Thoracic aorta (tissue), 2 donors: ENCODE measurements at regions not wholly inside any gene's neighbourhood (a gene's known extent, or its start where the extent isn't known, plus 50 kb on each side); places are given as distances from the start of the nearest gene placed in this dataset.

Experiments used
- ATAC-seq: fragments of 150-250 bp; one replicate; pipeline ENCODE4 v1.8.0; 2017; ENCODE audit warnings: low read depth; ENCODE audit not compliant: insufficient number of reproducible peaks, low FRiP score
- DNase-seq: peaks from one replicate; pipeline ENCODE4 v3.0.0-alpha.2; 2020; ENCODE audit warnings: low spot score
- H3K27ac ChIP-seq, 2 donors: fragments of 200-600 bp; sonication (generic); 1 replicate in 1 of 2; 2 replicates in 1 of 2; pipeline ENCODE4 v1.5.1; 2016; ENCODE audit warnings: mild to moderate bottlenecking in 2 of 2, moderate library complexity in 2 of 2
- H3K27me3 ChIP-seq: fragments of 200-600 bp; sonication (generic); replicated peaks from 2 replicates; pipeline ENCODE4 v1.6.0; 2016; ENCODE audit warnings: mild to moderate bottlenecking; ENCODE audit not compliant: insufficient read depth
- H3K36me3 ChIP-seq: fragments of 200-600 bp; sonication (generic); one replicate; pipeline ENCODE4 v1.5.1; 2016
- H3K4me1 ChIP-seq, 2 donors: fragments of 200-600 bp; sonication (generic); 1 replicate in 1 of 2; 2 replicates in 1 of 2; pipeline versions ENCODE4 v1.5.1 to v1.6.0; 2016; ENCODE audit warnings: low read depth in 2 of 2, mild to moderate bottlenecking in 1 of 2; ENCODE audit not compliant: control insufficient read depth in 1 of 2
- H3K4me3 ChIP-seq: fragments of 200-600 bp; sonication (generic); 2 replicates; pipeline ENCODE4 v1.5.1; 2016; ENCODE audit warnings: mild to moderate bottlenecking
- H3K9me3 ChIP-seq: fragments of 200-600 bp; sonication (generic); 2 replicates; pipeline ENCODE4 v1.5.1; 2016
- TF ChIP-seq, protein P1 (sequence below): fragments of 200-600 bp; sonication (generic); IDR thresholded peaks from one replicate; pipeline ENCODE4 v1.5.1; 2019; ENCODE audit warnings: antibody characterized with exemption

DNA sequence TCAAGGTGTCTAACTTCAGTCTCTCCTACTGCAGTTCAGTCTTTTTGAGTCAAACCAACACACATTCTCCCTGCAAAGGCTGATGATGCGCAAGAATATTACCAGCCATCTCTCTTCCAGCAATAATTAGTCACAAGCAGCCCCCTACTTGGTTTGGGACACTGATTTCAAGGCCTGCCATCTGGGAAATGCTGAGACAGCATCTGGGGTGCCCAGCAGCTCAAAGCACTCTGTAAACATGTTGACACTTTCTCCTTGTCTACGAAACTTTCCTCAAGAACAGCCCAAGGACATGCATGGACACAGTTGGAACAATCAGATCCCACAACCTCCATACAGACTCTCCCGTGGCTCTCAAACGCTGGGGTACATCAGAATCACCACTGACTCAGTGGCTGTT lies 149.2 kb upstream of the RPL38 start:
- ATAC-seq: no peak
- H3K27me3 ChIP-seq: no peaks in the 10 kb centered on the region
- H3K4me1 ChIP-seq: no peaks in the 10 kb centered on the region
- TF ChIP-seq, protein P1, sequence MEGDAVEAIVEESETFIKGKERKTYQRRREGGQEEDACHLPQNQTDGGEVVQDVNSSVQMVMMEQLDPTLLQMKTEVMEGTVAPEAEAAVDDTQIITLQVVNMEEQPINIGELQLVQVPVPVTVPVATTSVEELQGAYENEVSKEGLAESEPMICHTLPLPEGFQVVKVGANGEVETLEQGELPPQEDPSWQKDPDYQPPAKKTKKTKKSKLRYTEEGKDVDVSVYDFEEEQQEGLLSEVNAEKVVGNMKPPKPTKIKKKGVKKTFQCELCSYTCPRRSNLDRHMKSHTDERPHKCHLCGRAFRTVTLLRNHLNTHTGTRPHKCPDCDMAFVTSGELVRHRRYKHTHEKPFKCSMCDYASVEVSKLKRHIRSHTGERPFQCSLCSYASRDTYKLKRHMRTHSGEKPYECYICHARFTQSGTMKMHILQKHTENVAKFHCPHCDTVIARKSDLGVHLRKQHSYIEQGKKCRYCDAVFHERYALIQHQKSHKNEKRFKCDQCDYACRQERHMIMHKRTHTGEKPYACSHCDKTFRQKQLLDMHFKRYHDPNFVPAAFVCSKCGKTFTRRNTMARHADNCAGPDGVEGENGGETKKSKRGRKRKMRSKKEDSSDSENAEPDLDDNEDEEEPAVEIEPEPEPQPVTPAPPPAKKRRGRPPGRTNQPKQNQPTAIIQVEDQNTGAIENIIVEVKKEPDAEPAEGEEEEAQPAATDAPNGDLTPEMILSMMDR: no peak
- no peak overlapping the region for H3K4me3 ChIP-seq
- no peak overlapping the region for H3K27ac ChIP-seq
- no peaks in the 10 kb centered on the region for H3K36me3 ChIP-seq
- H3K9me3 ChIP-seq: no peaks in the 10 kb centered on the region
- no peak for DNase-seq

DNA sequence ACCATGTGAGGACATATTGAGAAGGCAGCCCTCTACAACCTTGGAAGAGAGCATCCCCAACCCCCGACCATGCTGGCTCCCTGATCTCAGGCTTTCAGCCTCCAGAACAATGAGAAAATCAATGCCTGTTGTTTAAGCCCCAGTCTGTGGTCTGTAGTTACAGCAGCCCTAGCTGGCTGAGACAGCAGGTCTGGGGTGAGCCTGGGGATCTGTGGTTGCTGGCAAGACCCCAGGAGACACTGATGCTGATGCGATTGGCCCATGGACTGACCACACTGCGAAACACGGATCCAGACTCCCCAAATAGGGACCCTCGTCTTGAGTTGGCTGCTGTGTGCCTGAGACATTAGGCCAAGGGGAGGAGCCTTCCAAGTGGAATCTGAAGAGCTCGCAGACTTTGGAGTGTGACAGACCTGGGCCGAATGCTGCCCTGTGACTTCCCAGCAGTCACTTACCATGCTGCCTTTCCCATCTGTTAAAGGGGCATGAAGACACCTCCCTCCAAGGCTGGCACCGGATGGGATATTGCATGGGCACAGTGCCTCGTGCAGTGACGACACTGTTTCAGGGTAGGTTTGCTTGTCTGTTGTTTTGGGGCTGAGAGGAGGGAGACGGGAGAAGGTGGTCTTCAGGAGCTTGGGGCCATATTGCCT lies 147.8 kb upstream of the RPL38 start:
- Histone ChIP-seq H3K27ac (no peak overlapping the region), H3K36me3 (no peaks in the 10 kb centered on the region), H3K4me1 (no peaks in the 10 kb centered on the region), H3K9me3 (no peaks in the 10 kb centered on the region), H3K4me3 (no peak overlapping the region), H3K27me3 (no peaks in the 10 kb centered on the region)
- ATAC-seq (no peak), DNase-seq (no peak)
- TF ChIP-seq, protein P1: no peak

DNA sequence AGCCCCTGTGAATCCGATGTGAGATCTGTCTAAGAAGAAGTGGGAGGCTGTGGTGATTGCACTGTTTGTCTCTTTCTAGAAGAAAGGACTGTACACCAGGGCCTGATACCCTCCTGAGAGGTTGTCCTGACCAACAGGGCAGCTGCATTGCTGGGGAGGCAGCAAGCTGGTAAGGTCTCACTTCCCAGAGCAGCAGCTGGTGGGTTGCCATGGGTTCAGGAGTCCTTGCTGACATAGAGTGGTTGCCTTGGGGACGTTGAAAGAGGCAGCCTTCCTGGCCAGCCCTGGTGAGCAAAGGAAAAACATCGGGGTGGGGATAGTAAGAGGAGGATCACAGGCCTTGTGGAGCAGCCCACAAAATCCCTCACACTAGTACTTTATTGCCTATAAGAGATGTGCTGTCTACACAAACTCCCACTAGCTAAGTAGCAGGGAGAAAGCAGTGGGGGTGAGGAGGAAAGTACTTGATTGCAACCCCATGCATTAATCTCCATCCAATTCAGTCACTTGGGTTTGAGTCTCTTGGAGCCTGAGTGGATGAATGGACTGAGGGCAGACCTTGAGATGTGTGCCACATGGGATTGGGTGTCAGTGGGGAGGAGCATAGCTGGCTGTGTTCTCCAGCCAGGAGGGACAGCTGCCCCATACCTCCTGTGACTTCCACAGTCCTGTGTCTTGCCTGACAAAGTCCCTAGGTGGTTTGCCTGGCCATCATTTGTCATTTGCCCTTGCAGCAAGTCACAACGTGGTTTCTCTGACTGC lies 143.8 kb upstream of the RPL38 start:
- no peaks in the 10 kb centered on the region for H3K36me3 ChIP-seq
- H3K9me3 ChIP-seq: no peaks in the 10 kb centered on the region
- H3K27me3 ChIP-seq: no peaks in the 10 kb centered on the region
- H3K4me1 ChIP-seq: no peaks in the 10 kb centered on the region
- no peak for DNase-seq
- TF ChIP-seq, protein P1: no peak
- no peak overlapping the region for H3K27ac ChIP-seq
- no peak overlapping the region for H3K4me3 ChIP-seq
- no peak for ATAC-seq

DNA sequence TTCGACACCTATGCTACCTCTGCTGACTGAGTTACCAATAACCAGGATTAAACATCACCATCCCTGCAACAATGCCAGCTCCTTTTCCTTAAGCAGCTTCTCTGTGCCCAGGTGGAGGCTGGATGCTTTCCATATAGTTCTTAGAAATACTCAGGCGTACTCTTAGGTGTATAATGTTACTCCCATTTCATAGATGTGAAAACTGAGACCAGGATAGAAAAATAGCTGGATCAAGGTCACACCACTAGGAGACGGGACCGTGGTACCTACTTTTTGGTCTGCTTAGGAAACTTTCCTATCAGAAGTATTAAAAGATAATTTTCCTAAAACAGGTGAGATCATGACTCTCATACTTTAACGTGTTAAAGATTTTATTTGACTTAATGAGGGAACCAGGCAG lies 141.7 kb upstream of the RPL38 start:
- Histone ChIP-seq H3K36me3 (no peaks in the 10 kb centered on the region), H3K27me3 (no peaks in the 10 kb centered on the region), H3K9me3 (no peaks in the 10 kb centered on the region), H3K27ac (no peak overlapping the region), H3K4me3 (no peak overlapping the region), H3K4me1 (no peaks in the 10 kb centered on the region)
- ATAC-seq (no peak), DNase-seq (no peak)
- TF ChIP-seq, protein P1: no peak

DNA sequence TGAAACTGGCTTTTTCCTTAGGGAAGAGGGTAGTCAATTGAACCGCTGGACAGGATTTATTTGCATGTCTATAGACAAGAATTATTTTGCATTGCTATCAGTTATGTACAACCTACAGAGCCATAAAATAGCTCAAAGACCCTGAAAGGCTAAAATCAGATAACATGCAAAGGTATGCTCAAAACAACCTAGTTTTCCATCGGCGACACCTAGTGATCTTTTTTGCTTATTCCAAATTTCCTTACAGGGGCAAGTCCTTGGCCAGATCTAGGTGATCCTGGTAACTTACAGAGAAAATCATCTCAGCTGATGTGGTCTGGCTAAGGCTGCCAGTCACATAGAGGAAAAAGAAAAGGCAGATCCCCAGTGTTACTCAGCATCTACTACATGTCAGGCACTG lies 141.2 kb upstream of the RPL38 start:
- H3K27me3 ChIP-seq: no peaks in the 10 kb centered on the region
- no peaks in the 10 kb centered on the region for H3K4me1 ChIP-seq
- H3K27ac ChIP-seq: no peak overlapping the region
- no peak overlapping the region for H3K4me3 ChIP-seq
- H3K9me3 ChIP-seq: no peaks in the 10 kb centered on the region
- TF ChIP-seq, protein P1: no peak
- DNase-seq (no peak), ATAC-seq (no peak)
- H3K36me3 ChIP-seq: no peaks in the 10 kb centered on the region
